HG03045 (cell line): ENCODE measurements at regions not wholly inside any gene's neighbourhood (a gene's known extent, or its start where the extent isn't known, plus 50 kb on each side); places are given as distances from the start of the nearest gene placed in this dataset.

ENCODE experiments used
- ATAC-seq: cut with Tn5 transposase; IDR thresholded peaks from one replicate; pipeline ENCODE4 v1.9.1; 2021; ENCODE audit warnings: mild to moderate bottlenecking, moderate library complexity; ENCODE audit not compliant: unreplicated experiment

DNA sequence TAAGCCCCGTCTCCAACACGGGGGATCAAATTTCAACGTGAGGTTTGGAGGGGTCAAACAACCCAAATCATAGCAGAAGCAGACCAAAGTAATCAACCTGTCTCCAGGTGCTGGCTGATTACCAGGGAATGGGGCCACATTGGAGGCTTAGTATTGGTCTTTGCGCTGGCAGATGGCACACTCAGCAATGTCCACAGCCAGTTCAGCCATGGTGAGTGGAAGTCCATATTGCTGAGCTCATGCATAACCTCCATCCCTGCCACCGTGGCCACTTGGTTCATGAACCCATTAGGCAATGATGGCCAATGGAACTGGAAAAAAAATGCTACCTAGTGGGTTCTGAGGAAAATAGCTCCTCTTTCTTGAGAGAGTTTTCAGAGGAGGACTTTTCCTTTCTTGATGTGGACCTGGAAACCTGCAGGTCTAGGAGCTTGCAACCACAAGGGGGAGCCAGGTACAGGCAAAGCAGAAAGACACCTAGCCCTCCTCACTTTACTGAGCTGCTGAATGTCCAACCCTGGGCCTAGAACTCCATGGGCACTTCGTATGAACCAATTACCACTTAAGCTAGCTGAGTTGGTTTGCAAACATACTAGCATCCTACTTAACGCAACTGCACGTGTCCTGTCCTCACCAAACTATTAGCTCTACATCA is 128.0 kb upstream of the GYPC start:
- no peak for ATAC-seq

DNA sequence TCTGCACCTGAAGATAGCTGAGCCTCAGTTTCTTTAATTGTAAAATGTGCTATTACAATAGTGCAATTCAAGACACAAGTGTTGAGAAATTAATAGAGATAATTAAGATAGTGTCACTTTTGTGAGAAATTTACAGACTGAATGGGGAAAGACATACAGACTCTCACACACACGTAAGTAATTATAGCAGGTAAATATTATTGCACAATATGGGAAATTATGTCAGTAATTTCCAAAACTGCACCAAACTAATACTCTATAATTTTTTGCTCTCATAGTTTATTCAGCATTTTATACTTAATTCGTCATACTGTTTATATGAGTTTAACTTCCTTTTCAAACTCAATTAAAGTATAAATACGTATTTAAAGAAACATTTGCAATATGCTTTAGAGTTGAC is 124.9 kb upstream of the GYPC start:
- ATAC-seq: no peak

- no peak for ATAC-seq
These were observed 121.5 kb upstream of the GYPC start for GRCh38 chr2:126534478-126534877.

- ATAC-seq: no peak
These were observed 120.5 kb upstream of the GYPC start for GRCh38 chr2:126535408-126535807.

DNA sequence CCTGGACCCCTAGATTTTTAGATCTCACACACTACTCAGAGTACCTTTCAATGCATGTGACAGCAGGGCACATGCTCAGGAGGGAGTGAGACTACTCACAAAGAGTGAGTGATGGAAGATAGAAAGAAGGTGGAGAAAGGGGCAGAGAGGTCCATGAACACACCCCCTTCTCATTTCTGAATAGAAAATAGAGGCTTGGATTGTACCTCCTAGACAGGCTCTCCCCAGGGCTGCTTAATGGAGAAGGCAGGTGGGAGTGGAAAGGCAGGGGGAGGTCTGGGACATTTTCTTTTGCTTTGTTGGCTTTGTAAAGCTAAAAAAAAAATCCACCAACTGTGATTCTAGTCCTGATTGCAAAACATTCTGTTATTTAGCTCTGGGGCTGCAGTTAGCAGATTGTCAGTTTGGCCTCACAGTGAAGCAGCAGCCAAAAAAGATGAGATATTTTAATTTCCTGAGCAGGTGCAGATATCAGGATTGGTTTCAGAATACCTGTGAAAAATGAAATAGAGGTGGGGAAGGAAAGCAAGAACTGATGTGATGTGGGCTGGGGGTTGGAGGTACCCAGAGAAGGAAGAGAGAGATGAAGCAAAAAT is 119.3 kb upstream of the GYPC start:
- ATAC-seq: no peak

GRCh38 chr2:126539101-126539500 is 116.9 kb upstream of the GYPC start:
- no peak for ATAC-seq

DNA sequence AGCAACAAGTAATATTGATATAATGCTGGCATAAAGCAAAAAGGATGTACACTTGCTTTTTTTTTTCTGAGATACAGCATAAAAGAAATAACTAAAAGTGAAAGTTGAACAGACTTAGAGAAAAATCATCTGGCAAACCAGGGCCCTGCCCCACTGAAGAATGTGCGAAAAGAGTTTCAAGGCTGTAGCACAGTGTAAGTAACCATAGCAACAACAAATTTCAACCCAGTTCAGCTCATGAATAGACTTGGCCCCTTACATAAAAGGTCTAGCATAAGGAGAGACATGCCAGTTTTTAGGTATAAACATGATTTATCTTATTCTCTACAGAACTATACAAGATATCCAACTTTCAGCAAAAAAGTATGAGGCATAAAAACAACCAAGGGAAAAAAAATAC is 113.7 kb upstream of the GYPC start:
- no peak for ATAC-seq

GRCh38 chr2:126543081-126543480 is 112.9 kb upstream of the GYPC start:
- ATAC-seq: no peak

DNA sequence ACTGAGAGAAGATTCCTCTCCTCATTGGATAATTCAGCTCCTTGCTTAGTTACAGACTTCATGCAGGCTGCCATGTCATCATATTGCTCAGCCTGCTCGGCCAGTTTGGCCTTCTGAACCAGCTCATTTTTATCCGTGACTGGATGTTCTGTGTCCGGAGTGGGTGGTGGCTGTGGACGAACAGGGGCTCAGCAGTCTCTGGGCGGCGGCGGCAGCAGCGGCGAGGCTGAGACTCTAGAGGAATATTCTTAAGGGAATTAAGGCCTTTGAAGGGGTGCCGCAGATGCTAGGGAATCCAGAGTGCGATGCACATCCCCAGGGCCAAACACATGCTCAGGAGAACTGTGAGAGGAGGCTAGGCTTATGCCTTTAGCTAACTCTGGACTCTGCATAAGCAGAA is 97.9 kb upstream of the GYPC start:
- ATAC-seq: no peak

GRCh38 chr2:126568734-126569133 is 87.2 kb upstream of the GYPC start:
- ATAC-seq: no peak

- no peak for ATAC-seq
These were observed 84.6 kb upstream of the GYPC start for GRCh38 chr2:126571403-126571802.

- ATAC-seq: no peak
These were observed 80.3 kb upstream of the GYPC start for GRCh38 chr2:126575631-126576030.

DNA sequence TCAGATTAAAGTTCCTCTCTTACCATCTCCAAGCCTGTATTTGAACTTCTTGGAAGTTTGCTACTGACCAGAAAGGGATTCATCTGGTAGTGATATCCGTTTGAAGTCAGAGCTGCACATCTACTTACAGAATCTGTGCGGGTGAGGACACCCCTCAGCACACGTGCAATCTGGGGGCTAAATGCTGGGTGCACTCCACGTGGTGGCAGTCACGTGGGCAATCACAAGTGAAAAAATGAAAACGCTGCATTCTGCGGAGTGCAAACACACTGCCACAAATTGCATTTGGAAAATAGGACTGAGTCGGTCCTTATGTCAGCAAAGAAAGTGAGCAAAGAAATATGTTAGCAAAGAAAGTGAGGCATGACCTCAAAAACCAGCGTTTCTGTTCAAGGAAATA is 76.1 kb upstream of the GYPC start:
- no peak for ATAC-seq

- ATAC-seq: no peak
These were observed 69.6 kb upstream of the GYPC start for GRCh38 chr2:126586317-126586716.

DNA sequence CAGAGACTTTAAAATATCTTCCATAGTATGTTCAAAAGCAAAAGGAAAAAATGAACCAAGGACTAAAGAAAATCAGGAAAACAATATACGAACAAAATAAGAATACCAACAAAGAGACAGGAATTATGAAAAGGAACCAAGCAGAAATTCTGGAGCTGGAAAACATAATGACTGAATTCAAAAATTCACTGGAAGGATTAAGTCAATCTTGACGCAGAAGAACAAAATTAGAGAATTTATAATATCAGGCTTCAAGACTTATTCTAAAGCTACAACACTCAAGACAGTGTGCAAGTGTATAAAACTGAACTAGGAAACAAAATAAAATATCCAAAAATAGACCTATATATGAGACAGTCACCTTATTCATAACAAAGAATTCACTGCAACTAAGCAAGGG is 56.9 kb upstream of the GYPC start:
- no peak for ATAC-seq

- ATAC-seq: no peak
These were observed 55.2 kb upstream of the GYPC start for GRCh38 chr2:126600742-126601141.

DNA sequence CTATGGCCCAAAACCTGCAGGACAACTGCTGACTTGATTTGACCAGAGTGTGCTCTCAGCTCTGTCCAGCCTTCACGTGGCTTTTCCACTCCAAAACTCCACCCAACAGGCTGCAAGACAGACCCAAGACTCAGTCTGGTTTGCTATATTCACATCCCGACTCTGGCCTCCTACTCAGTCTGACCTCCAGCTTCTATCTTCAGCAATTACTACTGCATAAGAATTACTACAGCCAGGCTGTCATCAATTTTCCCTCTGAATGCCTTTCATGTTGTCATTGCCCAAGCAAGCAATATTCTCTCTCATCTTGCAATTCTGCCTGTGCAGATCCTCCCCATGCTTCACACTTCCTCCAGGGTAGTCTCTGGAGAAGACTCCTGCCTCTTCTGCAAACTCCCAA is 53.6 kb upstream of the GYPC start:
- ATAC-seq: no peak
